ENCODE measurements at regions not wholly inside any gene's neighbourhood (a gene's known extent, or its start where the extent isn't known, plus 50 kb on each side); places are given as distances from the start of the nearest gene placed in this dataset.

DNA sequence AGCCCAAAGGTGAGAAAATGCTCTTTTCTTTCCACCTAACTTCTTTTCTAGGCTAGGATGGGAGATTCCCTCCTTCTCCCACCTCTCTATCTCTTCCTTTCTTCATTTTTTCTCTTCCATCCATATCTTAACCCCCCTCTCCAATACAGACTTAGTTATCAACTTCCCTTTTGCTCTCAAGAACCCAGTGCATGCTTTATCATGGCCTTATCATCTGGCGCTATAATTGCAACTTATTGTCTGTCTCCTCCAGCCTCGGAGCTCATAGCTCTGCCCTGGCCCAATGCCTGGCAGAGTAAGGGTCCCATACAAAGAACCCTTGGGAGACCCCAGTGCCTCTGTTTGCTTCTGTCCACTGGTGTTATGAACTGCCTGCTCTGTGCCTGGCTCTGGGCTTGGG lies 71.0 kb upstream of the NFASC start:
- TF ChIP-seq POLR2A (IDR thresholded peaks at IDR 0.05; ENCODE audit: low read depth, low read length) = no peak
- no peak for TF ChIP-seq POLR2AphosphoS5 (IDR thresholded peaks at IDR 0.05; ENCODE audit: low read depth, low read length)

Measured in GM12892 (cell line).